Karpas-422 (cell line): ENCODE measurements at regions not wholly inside any gene's neighbourhood (a gene's known extent, or its start where the extent isn't known, plus 50 kb on each side); places are given as distances from the start of the nearest gene placed in this dataset.
"Not testable (repeated sequence)": the region's sequence is repeated elsewhere in the genome, so short reads cannot be mapped to it uniquely, and the experiment has no call there.

ENCODE experiments used
- DNase-seq: peaks from one replicate; pipeline ENCODE4 v3.0.0-alpha.2; 2015
- H2AFZ ChIP-seq: fragments of 200-600 bp; sonication (generic); 2 replicates; pipeline ENCODE4 v1.6.1; 2014; ENCODE audit warnings: antibody characterized with exemption, low read length, mixed read lengths
- H3K27ac ChIP-seq: fragments of 200-600 bp; sonication (generic); 2 replicates; pipeline ENCODE4 v1.5.1; 2014; ENCODE audit warnings: mild to moderate bottlenecking, low read length, moderate library complexity
- H3K27me3 ChIP-seq: fragments of 200-600 bp; sonication (generic); 2 replicates; pipeline ENCODE4 v1.6.1; 2014; ENCODE audit warnings: low read length, mixed read lengths
- H3K36me3 ChIP-seq: fragments of 200-600 bp; sonication (generic); 2 replicates; pipeline ENCODE4 v1.6.1; 2014; ENCODE audit warnings: low read length, mixed read lengths; ENCODE audit not compliant: insufficient read depth
- H3K4me1 ChIP-seq: fragments of 200-600 bp; sonication (generic); 2 replicates; pipeline ENCODE4 v1.6.1; 2014; ENCODE audit warnings: mild to moderate bottlenecking, low read length, mixed read lengths
- H3K4me2 ChIP-seq: fragments of 200-600 bp; sonication (generic); 2 replicates; pipeline ENCODE4 v1.6.1; 2014; ENCODE audit warnings: low read length, low read depth, mild to moderate bottlenecking; ENCODE audit not compliant: poor library complexity, severe bottlenecking
- H3K4me3 ChIP-seq: fragments of 200-600 bp; sonication (generic); 2 replicates; pipeline ENCODE4 v1.5.1; 2014; ENCODE audit warnings: mild to moderate bottlenecking, antibody characterized with exemption, low read length, mixed read lengths
- H3K79me2 ChIP-seq: fragments of 200-600 bp; sonication (generic); 2 replicates; pipeline ENCODE4 v1.6.1; 2014; ENCODE audit warnings: mild to moderate bottlenecking, low read length, mixed read lengths
- H3K9ac ChIP-seq: fragments of 200-600 bp; sonication (generic); 2 replicates; pipeline ENCODE4 v1.6.0; 2014; ENCODE audit warnings: low read length
- H3K9me2 ChIP-seq: fragments of 200-600 bp; sonication (generic), shearing (Covaris generic); replicated peaks from 2 replicates; pipeline ENCODE4 v1.6.0; 2014; ENCODE audit warnings: mild to moderate bottlenecking, low read length, moderate library complexity; ENCODE audit not compliant: insufficient read depth
- H3K9me3 ChIP-seq: fragments of 300-700, 200-600 bp; sonication (generic); 2 replicates; pipeline ENCODE4 v1.6.1; 2014; ENCODE audit warnings: low read length, mixed read lengths
- H4K20me1 ChIP-seq: fragments of 200-600 bp; sonication (generic); 2 replicates; pipeline ENCODE4 v1.6.1; 2014; ENCODE audit warnings: mild to moderate bottlenecking, antibody characterized with exemption, low read length, low read depth; ENCODE audit not compliant: insufficient read depth

DNA sequence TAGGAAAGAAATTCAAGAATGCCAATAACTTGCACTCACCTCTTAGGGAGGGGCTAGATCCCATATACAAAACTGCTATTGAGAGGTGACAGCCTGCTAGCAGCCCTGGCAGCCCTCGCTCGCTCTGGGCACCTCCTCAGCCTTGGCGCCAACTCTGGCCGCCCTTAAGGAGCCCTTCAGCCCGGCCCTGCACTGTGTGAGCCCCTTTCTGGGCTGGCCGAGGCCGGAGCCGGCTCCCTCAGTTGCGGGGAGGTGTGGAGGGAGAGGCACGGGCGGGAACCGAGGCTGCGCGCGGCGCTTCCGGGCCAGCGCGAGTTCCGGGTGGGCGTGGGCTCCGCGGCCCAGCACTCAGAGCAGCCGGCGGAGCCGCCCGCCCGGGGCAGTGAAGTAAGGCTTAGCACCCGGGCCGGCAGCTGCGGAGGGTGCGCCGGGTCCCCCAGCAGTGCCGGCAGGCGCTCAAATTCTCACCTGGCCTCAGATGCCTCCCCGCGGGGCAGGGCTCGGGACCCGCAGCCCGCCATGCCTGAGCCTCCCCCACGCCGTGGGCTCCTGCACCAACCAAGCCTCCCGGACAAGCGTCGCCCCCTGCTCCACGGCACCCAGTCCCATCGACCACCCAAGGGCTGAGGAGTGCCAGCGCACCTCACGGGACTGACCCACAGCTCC, 329.9 kb downstream of the FAM181B start:
- Histone ChIP-seq H4K20me1 (no peaks in the 10 kb centered on the region), H3K27me3 (no peaks in the 10 kb centered on the region), H3K4me1 (no peaks in the 10 kb centered on the region), H3K27ac (no peak overlapping the region), H2AFZ (no peak overlapping the region), H3K9me3 (no peaks in the 10 kb centered on the region), H3K9me2 (no peaks in the 10 kb centered on the region), H3K4me2 (no peak overlapping the region), H3K9ac (no peak overlapping the region), H3K79me2 (no peaks in the 10 kb centered on the region), H3K36me3 (no peaks in the 10 kb centered on the region), H3K4me3 (no peak overlapping the region)
- no peak for DNase-seq

- Histone ChIP-seq H3K36me3 (no peaks in the 10 kb centered on the region), H2AFZ (no peak overlapping the region), H3K9me3 (no peaks in the 10 kb centered on the region), H3K9me2 (no peaks in the 10 kb centered on the region), H4K20me1 (no peaks in the 10 kb centered on the region), H3K4me1 (no peaks in the 10 kb centered on the region), H3K9ac (no peak overlapping the region), H3K4me2 (no peak overlapping the region), H3K79me2 (no peaks in the 10 kb centered on the region), H3K27ac (no peak overlapping the region), H3K4me3 (no peak overlapping the region), H3K27me3 (0 out of 2 replicates have a peak, but pooled peaks cover 3% of the 10 kb centered on the region)
- DNase-seq = no peak
Measured at GRCh38 chr11:82398300-82398815, 335.3 kb downstream of the FAM181B start.

GRCh38 chr11:82396639-82397038, 337.0 kb downstream of the FAM181B start:
- H3K4me3 ChIP-seq, H3K4me2 ChIP-seq, DNase-seq, H3K9ac ChIP-seq, H3K9me3 ChIP-seq, H3K4me1 ChIP-seq, H2AFZ ChIP-seq, H3K36me3 ChIP-seq, H3K9me2 ChIP-seq, H4K20me1 ChIP-seq, H3K27me3 ChIP-seq, H3K27ac ChIP-seq, H3K79me2 ChIP-seq: not testable (repeated sequence)

DNA sequence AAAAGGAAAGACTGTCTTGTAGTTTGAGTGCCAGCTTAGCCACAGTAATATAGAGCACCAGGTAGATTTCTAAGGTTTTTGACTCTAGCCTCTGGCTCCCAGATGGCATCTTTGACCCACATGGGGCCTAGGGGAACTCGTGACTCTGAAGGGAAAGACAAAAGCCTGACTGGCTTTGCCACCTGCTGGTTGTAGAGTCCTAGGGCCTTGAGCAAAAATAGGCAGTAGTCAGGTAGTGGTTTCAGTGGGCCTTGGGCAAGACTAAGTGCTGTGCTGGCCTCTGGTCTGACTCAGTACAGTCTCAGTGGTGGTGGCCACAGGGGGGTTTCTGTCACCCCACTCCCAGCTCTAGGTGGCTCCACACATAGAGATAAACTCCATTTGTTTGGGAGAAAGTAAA, 349.4 kb downstream of the FAM181B start:
- Histone ChIP-seq H3K9me2 (no peaks in the 10 kb centered on the region), H3K79me2 (no peaks in the 10 kb centered on the region), H3K9ac (no peak overlapping the region), H3K27ac (no peak overlapping the region), H4K20me1 (no peaks in the 10 kb centered on the region), H3K4me2 (no peak overlapping the region), H3K9me3 (no peaks in the 10 kb centered on the region), H3K27me3 (no peaks in the 10 kb centered on the region), H3K4me1 (no peaks in the 10 kb centered on the region), H3K4me3 (no peak overlapping the region), H3K36me3 (no peaks in the 10 kb centered on the region), H2AFZ (no peak overlapping the region)
- no peak for DNase-seq

DNA sequence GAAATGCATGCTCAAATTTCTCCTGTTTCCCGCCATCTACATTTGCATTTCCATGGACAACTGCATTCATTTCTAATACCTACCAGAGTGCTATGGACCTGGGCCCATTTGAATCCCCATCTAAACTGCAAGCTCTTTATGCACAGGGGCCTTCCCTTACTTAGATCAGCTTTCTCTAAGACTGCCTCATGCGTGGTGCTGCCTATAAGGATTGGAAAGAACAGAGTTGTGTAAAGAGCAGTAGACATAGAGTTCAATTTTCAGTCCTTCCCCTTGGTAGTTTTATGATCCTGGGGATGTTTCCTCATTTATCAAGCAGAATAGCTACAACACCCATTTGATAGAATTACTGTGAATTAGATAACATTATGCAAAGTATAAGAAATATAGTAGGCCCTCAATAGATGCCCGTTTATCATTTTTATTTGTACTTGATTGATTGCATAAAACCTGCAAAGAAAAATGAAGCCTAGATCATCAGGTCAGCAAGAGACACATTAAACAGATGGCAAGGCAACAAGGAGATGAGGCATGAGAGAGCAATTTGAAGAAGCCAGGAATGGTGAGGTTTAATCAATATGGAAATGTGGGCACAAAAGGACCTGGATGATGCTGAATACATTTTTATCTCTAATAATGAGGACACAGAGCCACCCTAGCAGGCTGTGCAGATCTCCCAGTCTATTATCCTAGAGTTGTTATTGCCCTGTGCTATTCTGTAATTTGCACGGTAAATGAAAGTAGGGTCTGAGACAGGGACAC, 359.7 kb downstream of the FAM181B start:
- Histone ChIP-seq H3K27ac (no peak overlapping the region), H3K36me3 (no peaks in the 10 kb centered on the region), H3K9me2 (no peaks in the 10 kb centered on the region), H3K4me2 (no peak overlapping the region), H3K9me3 (no peaks in the 10 kb centered on the region), H3K79me2 (no peaks in the 10 kb centered on the region), H3K27me3 (no peaks in the 10 kb centered on the region), H4K20me1 (no peaks in the 10 kb centered on the region), H3K4me1 (no peaks in the 10 kb centered on the region), H3K4me3 (no peak overlapping the region), H3K9ac (no peak overlapping the region), H2AFZ (no peak overlapping the region)
- no peak for DNase-seq

DNA sequence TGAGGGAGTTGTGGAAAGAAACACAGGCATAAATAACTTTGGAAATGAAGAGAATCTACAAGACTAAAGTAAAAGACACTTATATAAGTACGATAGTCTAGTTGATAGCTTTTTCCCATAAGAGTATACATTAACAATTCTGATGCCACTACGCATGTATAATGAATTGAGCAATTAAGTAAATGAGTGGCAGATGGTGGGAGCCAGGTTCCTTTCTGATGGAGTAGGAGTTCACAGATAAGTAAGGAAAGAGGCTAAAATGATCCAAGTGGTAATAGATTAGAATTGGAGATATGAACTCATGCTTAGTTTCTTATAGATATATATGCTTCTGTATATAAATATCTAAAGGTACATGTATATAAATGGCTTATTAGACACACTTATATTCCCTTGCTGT, 368.3 kb downstream of the FAM181B start:
- no peaks in the 10 kb centered on the region for H3K9me2 ChIP-seq
- H3K79me2 ChIP-seq = no peaks in the 10 kb centered on the region
- no peak overlapping the region for H3K4me2 ChIP-seq
- no peaks in the 10 kb centered on the region for H3K27me3 ChIP-seq
- H3K4me1 ChIP-seq = no peaks in the 10 kb centered on the region
- no peak overlapping the region for H2AFZ ChIP-seq
- no peak overlapping the region for H3K4me3 ChIP-seq
- no peak overlapping the region for H3K27ac ChIP-seq
- no peaks in the 10 kb centered on the region for H3K9me3 ChIP-seq
- H3K36me3 ChIP-seq = no peaks in the 10 kb centered on the region
- no peaks in the 10 kb centered on the region for H4K20me1 ChIP-seq
- no peak overlapping the region for H3K9ac ChIP-seq
- no peak for DNase-seq

GRCh38 chr11:82356316-82356715, 377.3 kb downstream of the FAM181B start:
- Histone ChIP-seq H2AFZ (no peak overlapping the region), H3K36me3 (no peaks in the 10 kb centered on the region), H3K9me3 (no peaks in the 10 kb centered on the region), H3K79me2 (no peaks in the 10 kb centered on the region), H3K27ac (no peak overlapping the region), H3K27me3 (no peaks in the 10 kb centered on the region), H3K9me2 (no peaks in the 10 kb centered on the region), H3K4me1 (no peaks in the 10 kb centered on the region), H3K9ac (no peak overlapping the region), H4K20me1 (no peaks in the 10 kb centered on the region), H3K4me3 (no peak overlapping the region), H3K4me2 (no peak overlapping the region)
- no peak for DNase-seq

GRCh38 chr11:82355313-82355823, 378.3 kb downstream of the FAM181B start:
- Histone ChIP-seq H3K79me2 (no peaks in the 10 kb centered on the region), H3K9me3 (no peaks in the 10 kb centered on the region), H2AFZ (no peak overlapping the region), H3K4me3 (no peak overlapping the region), H3K9ac (no peak overlapping the region), H3K27me3 (no peaks in the 10 kb centered on the region), H3K36me3 (no peaks in the 10 kb centered on the region), H3K9me2 (no peaks in the 10 kb centered on the region), H3K4me1 (no peaks in the 10 kb centered on the region), H4K20me1 (no peaks in the 10 kb centered on the region), H3K27ac (no peak overlapping the region), H3K4me2 (no peak overlapping the region)
- no peak for DNase-seq
